Stimulated activated CD4-positive, alpha-beta T cell treated with anti-CD3 and anti-CD28 coated beads, TNF-alpha, amount 100 ng/mL, for 24 hours (primary cell): ENCODE measurements at regions not wholly inside any gene's neighbourhood (a gene's known extent, or its start where the extent isn't known, plus 50 kb on each side); places are given as distances from the start of the nearest gene placed in this dataset.
"Not testable (repeated sequence)": the region's sequence is repeated elsewhere in the genome, so short reads cannot be mapped to it uniquely, and the experiment has no call there.

ENCODE experiments used
- DNase-seq, 3 experiments: peaks; one replicate each; pipeline ENCODE4 v3.0.0-alpha.2; 2020; ENCODE audit warnings: low read depth in 3 of 3

DNA sequence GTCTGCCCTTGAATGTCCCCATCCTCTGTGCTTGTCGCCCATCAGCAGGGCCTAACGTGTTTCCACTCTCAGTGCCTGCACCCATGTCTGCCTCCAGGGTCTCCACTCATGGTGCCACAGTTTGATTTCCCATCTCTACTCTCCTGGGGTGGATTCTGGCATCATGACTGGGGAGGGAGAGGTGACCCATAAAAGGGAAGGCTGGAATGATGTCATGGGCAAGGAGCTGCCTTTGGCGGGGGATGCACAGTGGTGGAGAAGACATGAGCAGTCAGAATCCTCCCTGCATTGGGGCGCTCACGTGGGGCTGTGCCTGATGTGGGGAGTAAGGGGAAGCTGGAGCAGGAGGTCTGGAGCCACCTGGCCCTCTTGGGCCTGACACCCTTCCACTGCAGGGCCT lies 100.9 kb downstream of the USP22 start:
- no peak for DNase-seq

- DNase-seq, result peak in 2 of 3 experiments; percentile 2 to 16
Measured at GRCh38 chr17:20944014-20944865, 98.6 kb downstream of the USP22 start.

DNA sequence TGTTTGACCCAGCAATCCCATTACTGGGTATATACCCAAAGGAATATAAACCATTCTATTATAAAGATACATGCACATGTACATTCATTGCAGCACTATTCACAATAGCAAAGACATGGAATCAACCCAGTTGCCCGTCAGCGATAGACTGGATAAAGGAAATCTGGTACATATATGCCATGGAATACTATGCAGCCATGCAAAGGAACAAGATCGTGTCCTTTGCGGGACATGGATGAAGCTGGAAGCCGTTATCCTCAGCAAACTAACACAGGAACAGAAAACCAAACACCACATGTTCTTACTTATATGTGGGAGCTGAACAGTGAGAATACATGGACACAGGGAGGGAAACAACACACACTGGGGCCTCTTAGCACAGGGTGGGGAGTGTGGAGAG lies 95.1 kb downstream of the USP22 start:
- DNase-seq, result not testable (repeated sequence)

GRCh38 chr17:20948984-20949777 lies 93.6 kb downstream of the USP22 start:
- peak in 1 of 3 experiments; percentile 13 for DNase-seq
